GM19463 (cell line): ENCODE measurements at regions not wholly inside any gene's neighbourhood (a gene's known extent, or its start where the extent isn't known, plus 50 kb on each side); places are given as distances from the start of the nearest gene placed in this dataset.

ENCODE experiments used
- ATAC-seq: cut with Tn5 transposase; IDR thresholded peaks from one replicate; pipeline ENCODE4 v1.9.1; 2021; ENCODE audit warnings: mild to moderate bottlenecking, moderate library complexity; ENCODE audit not compliant: unreplicated experiment

- peak; percentile 91 for ATAC-seq
Measured at GRCh38 chr12:97404543-97404942, 58.1 kb upstream of the RMST start.

GRCh38 chr12:97408363-97408762 is 54.2 kb upstream of the RMST start:
- no peak for ATAC-seq

GRCh38 chr12:97411341-97411740 is 51.3 kb upstream of the RMST start:
- ATAC-seq = no peak
